GM12878 (cell line): ENCODE measurements at regions not wholly inside any gene's neighbourhood (a gene's known extent, or its start where the extent isn't known, plus 50 kb on each side); places are given as distances from the start of the nearest gene placed in this dataset.

Experiments used
- ATAC-seq: fragments of 200-7000 bp; cut with Tn5 transposase; 3 replicates; pipeline ENCODE4 v1.9.1; 2020; ENCODE audit warnings: mild to moderate bottlenecking, moderate library complexity
- BruUV-seq: library from RNA; stranded (reverse); fragments of 400-500 nt; replicated peaks from 2 replicates; lab custom pipeline; 2021; lab: Mats Ljungman, UMichigan
- CTCF ChIA-PET: fragments of 300-600 bp; sonication (Branson Sonifier 250); formaldehyde crosslinking; extraction: SDS; loops from one replicate; lab custom pipeline; 2021; ENCODE audit warnings: inconsistent platforms; lab: Yijun Ruan, JAX
- POLR2A ChIA-PET: fragments of 350-600 bp; formaldehyde crosslinking; extraction: SDS; loops from one replicate; lab custom pipeline; 2021; ENCODE audit warnings: inconsistent platforms; lab: Charles Lee
- RAD21 ChIA-PET: fragments of 300-600 bp; sonication (Branson Sonifier 250); formaldehyde crosslinking; loops from one replicate; lab custom pipeline; 2023; ENCODE audit warnings: antibody characterized with exemption; ENCODE audit not compliant: unreplicated experiment; lab: Charles Lee
- SMC1A ChIA-PET: fragments of 300-600 bp; sonication (Branson Sonifier 250); formaldehyde crosslinking; loops from one replicate; lab custom pipeline; 2023; ENCODE audit not compliant: unreplicated experiment, uncharacterized antibody; lab: Charles Lee
- DNase-seq: peaks from one replicate; pipeline ENCODE4 v3.0.0-alpha.2; 2011; ENCODE audit warnings: low read depth, low spot score
- FAIRE-seq: peaks from 3 replicates; lab custom pipeline; 2011; peaks lifted over from hg19 to GRCh38; lab: Jason Lieb, UNC
- H2AFZ ChIP-seq: 2 replicates; pipeline ENCODE4 v1.6.0; 2011; ENCODE audit warnings: low read depth, low read length, control low read depth; ENCODE audit not compliant: control insufficient read depth
- H3K27ac ChIP-seq: 2 replicates; pipeline ENCODE4 v1.5.1; 2011; ENCODE audit warnings: control low read depth; ENCODE audit not compliant: control insufficient read depth, insufficient read depth
- H3K27me3 ChIP-seq, 2 experiments: replicated peaks in 1 of 2; 2 replicates each; pipeline versions ENCODE4 v1.6.0 to v1.6.1; 2011; ENCODE audit warnings: low read length in 1 of 2; ENCODE audit not compliant: control insufficient read depth in 2 of 2, insufficient read depth in 2 of 2
- H3K36me3 ChIP-seq, 2 experiments: 2 replicates each; pipeline ENCODE4 v1.5.1; 2011; ENCODE audit warnings: low read length in 1 of 2; ENCODE audit not compliant: control insufficient read depth in 2 of 2, insufficient read depth in 2 of 2
- H3K4me1 ChIP-seq: 2 replicates; pipeline ENCODE4 v1.6.1; 2011; ENCODE audit warnings: mild to moderate bottlenecking, low read length, moderate library complexity, mixed read lengths; ENCODE audit not compliant: control insufficient read depth, insufficient read depth
- H3K4me2 ChIP-seq: 2 replicates; pipeline ENCODE4 v1.6.0; 2011; ENCODE audit warnings: control low read depth; ENCODE audit not compliant: control insufficient read depth, insufficient read depth
- H3K4me3 ChIP-seq: fragments of 200-600 bp; sonication (generic); 2 replicates; pipeline ENCODE4 v1.5.1; 2016
- H3K79me2 ChIP-seq: 2 replicates; pipeline ENCODE4 v1.6.0; 2011; ENCODE audit warnings: low read length; ENCODE audit not compliant: control insufficient read depth, insufficient read depth
- H3K9ac ChIP-seq: 2 replicates; pipeline ENCODE4 v1.8.0; 2011; ENCODE audit warnings: low read length, control low read depth, mixed read lengths; ENCODE audit not compliant: control insufficient read depth, insufficient read depth
- H3K9me3 ChIP-seq: replicated peaks from 3 replicates; pipeline ENCODE4 v1.5.1; 2011; ENCODE audit warnings: mild to moderate bottlenecking, low read length; ENCODE audit not compliant: control insufficient read depth, insufficient read depth
- H4K20me1 ChIP-seq: 2 replicates; pipeline ENCODE4 v1.6.0; 2011; ENCODE audit not compliant: control insufficient read depth, insufficient read depth
- BHLHE40 ChIP-seq, 2 experiments: fragments of 450-650 bp in 1 of 2; IDR thresholded peaks; 2 replicates each; pipeline ENCODE4 v1.6.1; 2011 to 2017; ENCODE audit warnings: low read depth in 2 of 2, borderline replicate concordance in 1 of 2, improper control_type of control experiment in 1 of 2, low read length in 1 of 2, mild to moderate bottlenecking in 1 of 2
- CHD1 ChIP-seq: IDR thresholded peaks from 2 replicates; pipeline ENCODE4 v1.6.1; 2012; ENCODE audit warnings: low read depth, low read length, improper control_type of control experiment
- CHD4 ChIP-seq: fragments of 200-600 bp; sonication (generic); IDR thresholded peaks from 2 replicates; pipeline ENCODE4 v1.6.1; 2016; ENCODE audit warnings: mild to moderate bottlenecking
- DPF2 ChIP-seq: fragments of 450-650 bp; IDR thresholded peaks from 2 replicates; pipeline ENCODE4 v1.6.1; 2017; ENCODE audit warnings: mild to moderate bottlenecking
- ESRRA ChIP-seq: IDR thresholded peaks from 2 replicates; pipeline ENCODE4 v1.6.1; 2012; ENCODE audit warnings: mild to moderate bottlenecking, low read length, improper control_type of control experiment
- HDGF ChIP-seq: fragments of 450-650 bp; IDR thresholded peaks from 2 replicates; pipeline ENCODE4 v1.6.1; 2016; ENCODE audit warnings: antibody characterized with exemption
- NRF1 ChIP-seq: conservative IDR thresholded peaks from 2 replicates; pipeline ENCODE4 v1.6.1; 2011; ENCODE audit warnings: mild to moderate bottlenecking, low read depth, low read length, improper control_type of control experiment
- POLR2AphosphoS2 ChIP-seq: IDR thresholded peaks from 2 replicates; pipeline ENCODE4 v1.6.1; 2011; ENCODE audit warnings: low read depth, mild to moderate bottlenecking, low read length, improper control_type of control experiment, moderate library complexity
- SMARCA5 ChIP-seq: fragments of 450-650 bp; IDR thresholded peaks from 2 replicates; pipeline ENCODE4 v1.6.1; 2017; ENCODE audit warnings: mild to moderate bottlenecking
- SREBF1 ChIP-seq: IDR thresholded peaks from 2 replicates; pipeline ENCODE4 v1.6.1; 2012; ENCODE audit warnings: mild to moderate bottlenecking, low read length
- STAT3 ChIP-seq: IDR thresholded peaks from 2 replicates; pipeline ENCODE4 v1.6.1; 2011; ENCODE audit warnings: low read depth, low read length, improper control_type of control experiment
- ZNF24 ChIP-seq: fragments of 450-650 bp; IDR thresholded peaks from 2 replicates; pipeline ENCODE4 v1.6.1; 2017; ENCODE audit warnings: antibody characterized with exemption, mild to moderate bottlenecking
- WGBS: methylation state at CpG from one replicate; pipeline ENCODE4 v1.1.6; 2016; ENCODE audit warnings: low lambda C conversion rate; ENCODE audit not compliant: insufficient replicate concordance, insufficient coverage; ENCODE audit errors: missing lambda C conversion rate; 5-methylcytosine and 5-hydroxymethylcytosine counted together
- in situ Hi-C: fragments of 300-500 bp; cut with MboI; formaldehyde crosslinking; loops from 9 replicates; pipeline ENCODE4 v1.14.3; 2018; ENCODE audit warnings: mixed read lengths
- intact Hi-C: fragments of 100-400 bp; cut with micrococcal nuclease; formaldehyde crosslinking; loops from one replicate; pipeline ENCODE4 v1.14.2; 2022; ENCODE audit not compliant: unreplicated experiment

GRCh38 chr2:185473838-185474237 lies 264.8 kb upstream of the FSIP2 start:
- TF ChIP-seq CHD1, result no peak
- TF ChIP-seq, all 136 proteins: peak for 0
- no peak overlapping the region for H2AFZ ChIP-seq
- H3K36me3 ChIP-seq, result no peaks in the 10 kb centered on the region
- H3K9ac ChIP-seq, result no peak overlapping the region
- POLR2A ChIA-PET, result no interaction called here
- SMC1A ChIA-PET, result no interaction called here
- intact Hi-C loops, result no loop called here
- H3K4me2 ChIP-seq, result no peak overlapping the region
- in situ Hi-C loops, result no loop called here
- DNase-seq, result no peak
- whole genome bisulfite sequencing, result 26% methylated on average over 8 of the region's 8 CpGs
- no TSS peak for BruUV-seq
- no peaks in the 10 kb centered on the region for H3K27me3 ChIP-seq
- no peaks in the 10 kb centered on the region for H4K20me1 ChIP-seq
- H3K4me3 ChIP-seq, result no peak overlapping the region
- FAIRE-seq, result no peak
- H3K79me2 ChIP-seq, result no peaks in the 10 kb centered on the region
- no peaks in the 10 kb centered on the region for H3K9me3 ChIP-seq
- no peaks in the 10 kb centered on the region for H3K4me1 ChIP-seq
- ATAC-seq, result peak; percentile 21; the same call in 2 of the 3 replicates
- RAD21 ChIA-PET, result no interaction called here
- CTCF ChIA-PET, result no interaction called here
- H3K27ac ChIP-seq, result no peak overlapping the region

- BruUV-seq, result no TSS peak
- no peaks in the 10 kb centered on the region for H3K27me3 ChIP-seq
- RAD21 ChIA-PET, result no interaction called here
- H3K9me3 ChIP-seq, result no peaks in the 10 kb centered on the region
- SMC1A ChIA-PET, result interaction anchor here (0.6 to 1.4 kb wide), 2 partner anchors 12 to 1809 kb away, joined by 3 read pairs; no protein-coding TSS in a partner anchor
- DNase-seq (no peak), ATAC-seq (no peak), FAIRE-seq (no peak)
- POLR2A ChIA-PET, result no interaction called here
- no peaks in the 10 kb centered on the region for H3K4me1 ChIP-seq
- CTCF ChIA-PET, result no interaction called here
- no peak overlapping the region for H2AFZ ChIP-seq
- H4K20me1 ChIP-seq, result no peaks in the 10 kb centered on the region
- no peak overlapping the region for H3K4me3 ChIP-seq
- 0% methylated on average over 1 of the region's 1 CpG for WGBS
- no peak overlapping the region for H3K4me2 ChIP-seq
- H3K36me3 ChIP-seq, result no peaks in the 10 kb centered on the region
- intact Hi-C loops, result no loop called here
- TF ChIP-seq STAT3, result no peak
- no peak for TF ChIP-seq SREBF1
- no peak for TF ChIP-seq DPF2
- no peak for TF ChIP-seq BHLHE40 (IDR thresholded peaks at IDR 0.05; ENCODE audit: borderline replicate concordance in 1 of 2, low read depth in 2 of 2, low read length in 1 of 2)
- no peak for TF ChIP-seq POLR2AphosphoS2
- no peak for TF ChIP-seq CHD4
- no peak for TF ChIP-seq ZNF24
- no peak for TF ChIP-seq SMARCA5
- no peak for TF ChIP-seq HDGF
- no peak for TF ChIP-seq ESRRA
- no peak for TF ChIP-seq NRF1
- TF ChIP-seq, all 136 proteins: peak for 0
- in situ Hi-C loops, result no loop called here
- H3K79me2 ChIP-seq, result no peaks in the 10 kb centered on the region
- no peak overlapping the region for H3K27ac ChIP-seq
- H3K9ac ChIP-seq, result no peak overlapping the region
These were observed 262.7 kb upstream of the FSIP2 start for GRCh38 chr2:185475914-185476313.
